GM21390 (cell line): ENCODE measurements at regions not wholly inside any gene's neighbourhood (a gene's known extent, or its start where the extent isn't known, plus 50 kb on each side); places are given as distances from the start of the nearest gene placed in this dataset.

ENCODE experiments used
- ATAC-seq: cut with Tn5 transposase; IDR thresholded peaks from one replicate; pipeline ENCODE4 v1.9.1; 2021; ENCODE audit not compliant: unreplicated experiment

DNA sequence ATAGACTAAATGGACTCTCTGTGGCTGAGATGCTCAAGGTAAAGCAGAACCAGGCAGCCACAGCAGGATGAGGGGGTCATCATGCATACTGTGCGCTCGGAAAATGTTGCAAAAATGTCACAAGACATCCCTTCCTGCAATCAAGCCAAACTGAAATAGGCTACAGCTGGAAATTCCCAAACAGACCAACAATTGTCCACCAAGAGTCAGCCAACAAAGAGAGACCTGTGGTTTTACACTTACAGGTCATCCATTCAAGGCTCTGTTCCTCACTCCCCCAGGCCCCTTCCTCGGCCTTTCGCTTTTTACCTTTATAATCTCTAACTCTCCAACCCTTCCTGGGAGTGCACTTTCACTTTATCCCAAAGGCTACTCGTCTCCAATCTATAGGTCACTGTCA is 1066.9 kb downstream of the TSN start:
- ATAC-seq: no peak

DNA sequence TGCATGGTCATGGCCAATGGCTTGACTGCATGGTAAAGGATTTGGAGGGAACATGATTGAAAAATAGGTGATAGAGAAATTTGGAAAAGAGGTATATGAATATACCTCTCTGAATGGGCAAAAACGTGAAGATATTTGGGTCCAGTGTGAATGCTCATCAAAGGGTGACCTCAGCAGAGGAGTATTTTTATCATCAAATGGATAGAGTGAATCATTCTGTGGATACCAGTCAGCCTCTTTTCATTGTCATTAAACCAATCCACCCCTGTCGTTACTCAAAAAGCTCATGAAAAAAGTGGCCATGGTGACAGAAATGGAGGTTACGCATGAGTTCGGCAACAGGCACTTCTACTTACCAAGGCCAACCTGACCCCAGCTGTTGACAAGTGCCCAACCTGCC is 1074.7 kb downstream of the TSN start:
- no peak for ATAC-seq

DNA sequence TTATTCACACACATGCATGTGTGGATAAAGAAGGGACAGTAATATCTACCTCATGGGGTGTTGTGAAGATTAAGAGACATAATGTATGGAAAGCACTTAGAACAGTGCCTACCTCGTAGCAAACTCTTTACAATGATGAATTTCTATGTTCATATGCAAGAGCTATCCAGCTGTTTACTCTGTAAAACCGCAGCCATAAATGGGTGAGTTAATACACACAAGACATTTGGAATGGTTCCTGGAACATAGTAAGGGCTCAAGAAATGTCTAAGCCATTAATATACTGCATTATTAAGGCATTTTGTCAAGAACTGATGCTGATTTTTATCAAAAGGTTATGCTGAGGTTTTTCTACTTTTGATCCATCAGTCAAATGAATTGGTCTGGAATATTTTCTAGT is 1076.2 kb downstream of the TSN start:
- no peak for ATAC-seq

DNA sequence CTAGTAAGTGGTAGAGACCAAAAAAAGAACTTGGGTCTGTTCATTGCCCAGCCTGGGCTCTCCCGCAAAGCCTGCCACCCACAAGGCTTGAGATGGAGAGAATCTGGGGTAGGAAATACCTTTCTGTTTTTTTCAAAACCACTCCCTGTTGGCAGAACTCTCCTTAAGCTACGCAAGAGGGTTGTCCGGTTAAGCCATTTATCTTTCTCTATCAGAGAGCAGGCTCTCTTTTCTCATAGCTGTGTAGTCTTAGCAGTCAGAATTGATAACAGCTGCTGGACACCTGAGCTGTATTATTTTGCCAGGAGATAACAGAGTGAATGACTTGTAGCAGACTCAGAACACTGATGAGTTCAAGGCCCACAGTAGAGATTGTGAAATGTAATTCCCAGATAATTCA is 1088.1 kb downstream of the TSN start:
- no peak for ATAC-seq

DNA sequence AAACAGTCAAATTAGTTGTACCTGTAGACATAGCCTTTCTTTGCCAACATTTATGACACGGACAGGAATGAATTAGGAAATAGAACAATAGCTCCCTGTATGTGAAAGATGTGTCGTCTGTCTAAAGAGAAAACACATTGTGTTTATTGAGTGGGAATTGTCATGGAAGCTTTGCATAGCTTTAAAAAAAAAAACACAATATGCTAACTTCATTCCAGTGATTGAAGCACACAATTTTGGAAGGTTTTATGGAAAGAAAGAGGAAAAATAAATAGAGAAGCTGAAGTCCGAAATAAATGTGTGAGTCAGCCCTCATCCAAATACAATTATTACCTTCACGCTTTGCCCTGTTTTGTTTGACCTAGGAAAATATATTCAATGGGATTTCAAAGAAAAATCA is 1095.7 kb downstream of the TSN start:
- ATAC-seq: no peak

DNA sequence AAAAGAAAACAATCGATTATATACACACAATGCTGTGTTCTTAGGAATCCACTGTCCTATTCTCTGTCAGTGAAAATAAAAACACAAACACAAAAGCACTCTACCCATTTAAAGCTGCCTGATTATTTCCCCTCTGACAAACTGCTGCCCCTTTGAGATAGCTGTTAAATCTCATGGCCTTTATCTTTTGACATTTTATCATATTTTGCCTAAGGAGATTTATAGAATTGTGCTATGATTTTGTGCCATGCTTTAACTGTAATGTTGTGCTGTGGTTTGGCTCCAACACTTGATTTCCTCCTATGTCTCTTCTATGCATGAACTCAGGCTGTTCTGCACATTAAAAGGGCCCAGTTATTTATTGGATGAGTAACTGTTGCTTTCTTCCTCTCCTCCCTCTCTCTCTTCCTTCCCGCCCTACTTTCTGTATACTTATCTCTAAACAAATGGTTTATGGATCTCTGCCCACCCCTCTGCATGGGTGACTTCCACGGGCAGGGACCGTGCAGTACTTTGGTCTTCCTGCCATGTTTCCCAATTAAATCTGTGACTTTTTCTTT is 1096.6 kb downstream of the TSN start:
- ATAC-seq: no peak

DNA sequence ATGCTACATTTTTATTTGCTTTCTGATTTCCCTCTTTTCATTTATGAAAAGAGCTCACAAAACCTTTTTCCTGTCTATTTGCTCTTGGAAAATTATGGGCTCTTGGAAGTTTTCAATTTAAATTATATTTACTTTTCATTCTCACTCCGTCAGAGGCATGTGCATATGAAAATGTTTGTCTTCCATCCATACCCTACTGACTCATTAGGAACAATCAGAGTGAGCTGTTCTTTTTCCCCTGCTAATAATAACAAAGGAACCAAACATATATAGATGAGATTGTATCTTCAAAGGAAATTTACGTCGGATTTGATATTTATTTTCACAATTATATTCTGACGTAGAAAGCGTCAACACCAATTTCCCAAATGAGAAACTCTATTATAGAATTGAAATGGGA is 1101.2 kb downstream of the TSN start:
- ATAC-seq: no peak

DNA sequence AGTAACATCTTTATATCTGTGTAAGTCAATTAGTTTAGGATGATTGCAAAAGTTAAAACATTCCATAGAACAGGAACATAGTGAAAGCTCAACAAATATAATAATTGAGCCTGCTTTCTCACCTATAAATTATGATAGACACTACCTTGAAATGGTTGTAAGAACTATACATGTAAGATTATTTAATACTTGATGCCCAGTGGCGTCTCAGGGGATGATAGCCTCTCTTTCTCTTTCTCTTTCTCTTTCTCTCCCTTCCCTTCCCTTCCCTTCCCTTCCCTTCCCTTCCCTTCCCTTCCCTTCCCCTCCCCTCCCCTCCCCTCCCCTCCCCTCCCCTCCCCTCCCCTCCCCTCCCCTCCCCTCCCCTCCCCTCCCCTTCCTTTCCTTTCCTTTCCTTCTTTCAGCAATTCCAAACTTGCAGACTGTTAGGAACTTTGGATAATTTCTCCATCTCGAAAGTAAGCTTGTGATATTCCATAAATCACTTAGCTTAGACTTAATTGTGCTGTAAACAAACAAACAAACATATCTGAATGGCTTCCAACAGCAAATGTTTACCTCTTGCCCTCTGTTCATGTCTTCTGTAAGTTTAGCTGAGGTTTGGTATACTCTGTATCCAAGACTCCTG is 1102.7 kb downstream of the TSN start:
- ATAC-seq: no peak

DNA sequence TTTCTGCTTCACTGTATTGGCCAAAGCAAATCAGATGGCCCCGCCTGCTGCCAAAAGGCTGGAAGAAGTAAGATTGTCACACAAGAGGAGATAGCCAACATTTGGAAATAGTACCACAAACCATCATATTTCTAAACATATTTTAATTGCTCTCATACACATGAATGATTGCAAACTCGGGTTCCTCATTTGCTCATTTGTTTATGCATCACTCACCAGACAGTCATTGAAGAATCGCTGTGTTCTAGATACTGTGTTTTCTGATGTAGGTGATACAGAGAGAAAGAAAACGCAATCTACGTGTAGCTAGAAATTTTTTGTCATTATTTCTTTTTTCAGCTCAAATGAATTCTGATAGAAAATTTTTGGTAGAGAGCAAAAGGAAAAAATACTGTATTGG is 1103.4 kb downstream of the TSN start:
- ATAC-seq: no peak

DNA sequence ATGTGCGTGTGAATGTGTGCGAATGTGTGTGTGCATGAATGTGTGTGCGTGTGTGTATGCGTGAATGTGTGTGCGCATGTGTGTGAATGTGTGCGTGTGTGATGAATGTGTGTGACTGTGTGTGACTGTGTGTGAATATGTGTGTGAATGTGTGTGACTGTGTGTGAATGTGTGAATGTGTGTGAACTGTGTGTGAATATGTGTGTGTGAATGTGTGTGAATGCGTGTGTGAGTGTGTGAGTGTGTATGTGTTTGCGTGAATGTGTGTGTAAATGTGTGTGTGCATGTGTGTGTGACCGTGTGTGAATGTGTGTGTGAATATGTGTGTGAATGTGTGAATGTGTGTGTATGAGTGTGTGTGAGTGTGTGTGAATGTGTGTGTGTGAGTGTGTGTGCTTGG is 1103.8 kb downstream of the TSN start:
- ATAC-seq: no peak

DNA sequence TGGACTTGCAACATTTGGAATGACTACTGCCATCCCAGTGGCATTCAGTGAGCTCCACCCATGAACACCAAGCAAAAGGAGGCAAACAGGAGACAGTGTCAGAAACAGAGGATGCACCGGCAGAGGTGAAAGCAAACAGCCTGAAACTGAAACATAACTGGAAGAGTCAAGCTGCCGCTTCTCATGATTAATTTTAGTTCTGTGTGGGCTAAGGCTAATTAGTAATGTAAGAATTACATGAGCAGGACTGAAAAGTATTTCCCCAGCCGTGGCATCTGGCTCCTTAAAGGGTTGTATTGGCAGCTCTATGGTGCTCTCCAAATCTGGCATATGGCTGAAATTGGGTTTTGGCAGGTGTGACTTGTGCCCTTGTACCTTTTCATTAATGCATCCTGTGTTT is 1108.1 kb downstream of the TSN start:
- no peak for ATAC-seq

DNA sequence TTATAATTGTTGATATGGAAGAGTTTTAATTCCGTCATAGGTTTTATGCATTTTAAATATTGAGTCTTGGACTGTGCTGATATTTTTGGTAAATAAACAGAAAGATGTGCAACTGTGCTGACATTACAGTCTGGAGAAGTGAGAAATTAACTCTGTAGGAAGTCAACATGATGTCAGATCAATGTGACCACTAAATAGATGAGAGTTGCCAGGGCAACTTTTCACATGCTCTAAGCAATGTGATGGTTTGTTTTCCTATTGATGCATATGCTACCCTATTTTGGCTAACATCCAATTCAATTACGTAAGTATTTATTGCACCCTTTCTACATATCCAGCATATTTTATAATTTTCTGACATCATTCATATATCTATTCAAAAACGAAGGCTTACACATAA is 1109.3 kb downstream of the TSN start:
- no peak for ATAC-seq

DNA sequence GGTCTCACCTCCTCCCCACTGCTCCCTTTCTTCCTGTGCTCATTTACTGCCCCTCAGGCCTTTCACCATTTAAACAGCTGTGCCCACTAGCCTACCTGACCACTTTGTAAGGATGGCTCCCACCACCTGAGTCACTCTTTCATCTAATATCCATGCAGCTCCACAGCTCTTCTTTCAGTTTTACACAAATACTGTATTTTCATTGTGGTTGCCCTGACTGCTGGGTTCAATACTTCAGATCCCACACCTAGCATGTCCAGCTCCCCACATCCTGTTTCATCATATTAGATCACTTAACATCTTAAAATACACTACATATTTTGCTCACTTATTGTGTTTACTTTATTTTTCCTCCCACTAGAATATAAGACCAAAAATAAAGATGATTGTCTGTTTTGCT is 1110.6 kb downstream of the TSN start:
- ATAC-seq: no peak

DNA sequence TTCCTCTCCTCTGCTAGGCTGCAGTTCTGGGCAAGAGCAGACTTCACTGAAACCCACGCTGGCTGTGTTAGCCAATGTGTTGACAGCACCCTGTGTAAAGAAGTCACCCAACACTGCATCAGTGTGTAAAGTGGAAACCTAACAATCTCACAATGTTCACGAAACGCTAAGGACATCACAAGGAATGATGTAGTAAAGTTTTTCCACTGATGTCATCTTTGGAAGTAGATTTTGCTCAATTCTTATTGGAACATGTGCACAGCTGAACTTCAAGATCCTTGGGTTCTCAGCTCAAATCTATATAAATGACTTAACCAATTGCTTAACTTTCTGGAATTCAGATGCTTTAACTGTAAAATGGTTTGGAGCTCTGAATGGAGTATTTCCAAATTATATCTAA is 1112.5 kb downstream of the TSN start:
- ATAC-seq: no peak

DNA sequence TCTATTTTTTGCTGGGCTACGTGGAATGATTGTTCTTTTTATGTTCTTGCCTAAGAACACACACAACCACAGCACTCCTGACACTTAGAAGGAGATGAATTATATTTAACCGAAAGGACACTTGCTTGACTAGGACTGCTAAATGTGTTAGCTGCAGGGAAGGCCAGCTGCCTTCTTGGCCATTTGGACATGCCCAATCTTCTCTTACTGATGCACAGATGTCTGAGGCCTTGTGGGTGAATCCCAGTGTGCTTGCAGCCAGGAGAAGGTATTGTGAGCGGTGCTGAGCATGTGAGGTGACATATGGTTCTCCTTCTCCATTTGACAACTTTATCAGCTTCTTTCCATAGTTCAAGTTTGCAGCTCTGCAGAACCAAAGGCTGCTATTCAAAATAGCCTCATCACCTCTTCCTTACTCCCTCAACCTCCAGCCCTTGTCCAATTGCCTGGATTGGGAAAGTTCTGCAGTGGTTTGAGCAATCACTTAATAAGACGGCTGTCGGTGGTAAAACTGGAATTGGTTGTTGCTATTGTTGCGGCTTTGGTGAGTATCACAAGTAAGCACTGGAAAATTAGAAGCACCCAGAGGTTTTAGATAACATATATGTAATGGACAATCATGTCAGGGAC is 1113.3 kb downstream of the TSN start:
- ATAC-seq: no peak

DNA sequence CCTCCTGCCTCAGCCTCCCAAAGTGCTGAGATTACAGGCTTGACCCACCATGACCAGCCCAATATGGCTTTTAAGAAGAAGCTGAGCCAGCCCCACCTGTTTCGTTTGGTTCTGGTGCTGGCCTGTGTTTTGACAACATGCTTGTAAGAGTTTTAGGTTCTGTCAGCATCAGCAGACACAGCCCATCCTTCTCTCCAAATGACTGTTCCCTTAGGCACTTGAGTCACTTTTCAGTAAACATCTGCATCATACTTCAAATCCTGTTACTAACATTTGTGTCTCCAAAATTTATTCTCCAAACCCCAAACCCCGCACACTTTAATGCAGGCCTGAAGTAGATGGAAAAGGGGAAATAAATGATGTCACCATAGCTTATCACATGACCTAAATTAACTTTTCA is 1118.5 kb downstream of the TSN start:
- ATAC-seq: no peak

DNA sequence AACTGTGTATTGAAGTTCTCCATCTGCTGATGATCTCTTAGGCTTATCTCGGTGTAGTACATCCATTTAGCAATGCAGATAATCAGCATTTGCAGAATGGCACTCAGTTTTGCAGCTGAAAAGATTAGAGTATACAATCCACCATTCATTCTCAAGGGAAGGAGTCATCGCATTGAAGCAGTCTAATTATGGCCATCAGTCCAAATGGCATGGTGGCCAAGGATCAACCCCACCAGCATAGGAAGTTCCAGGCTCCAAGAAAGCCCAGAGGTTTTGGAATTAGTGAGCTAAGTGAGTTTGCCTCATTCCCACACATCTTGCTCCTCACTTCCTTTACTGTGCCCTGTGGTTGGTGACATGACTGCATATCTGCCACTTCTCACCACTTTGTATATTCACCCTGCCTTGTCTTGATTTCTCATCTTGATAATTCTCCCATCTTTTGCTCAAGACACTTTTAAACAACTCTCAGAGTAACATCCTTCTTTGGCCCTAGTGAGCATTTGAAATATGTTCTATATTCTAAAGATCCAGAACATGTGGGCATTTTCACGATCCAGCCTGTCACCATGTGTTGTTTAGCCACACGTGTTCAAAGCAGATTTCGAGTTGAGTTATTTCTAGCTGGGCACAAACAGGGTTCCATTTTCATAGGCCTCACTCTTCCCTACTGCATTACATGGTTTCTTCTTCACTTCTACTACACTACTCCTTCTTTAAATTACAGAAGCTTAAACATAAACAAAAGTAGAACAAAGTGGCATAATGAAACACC is 1119.8 kb downstream of the TSN start:
- ATAC-seq: no peak

DNA sequence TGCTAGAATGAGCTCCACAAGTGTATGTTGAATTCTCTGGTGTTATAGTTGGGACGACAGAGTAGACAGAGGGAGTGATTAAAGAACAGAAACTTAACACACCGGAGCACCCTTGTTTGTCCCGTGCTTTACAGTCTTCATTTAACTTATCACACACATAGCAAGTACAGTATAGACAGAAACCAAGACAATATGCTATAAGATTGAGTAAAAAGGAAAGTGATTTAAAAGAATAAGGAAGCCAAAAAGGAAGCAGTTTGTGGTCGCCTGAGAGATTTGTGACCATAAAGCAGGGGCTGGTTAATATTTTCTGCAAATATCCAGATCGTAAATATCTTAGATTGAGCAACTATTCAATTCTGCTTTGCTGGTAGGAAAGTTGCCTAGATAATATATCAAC is 1128.4 kb downstream of the TSN start:
- ATAC-seq: no peak

DNA sequence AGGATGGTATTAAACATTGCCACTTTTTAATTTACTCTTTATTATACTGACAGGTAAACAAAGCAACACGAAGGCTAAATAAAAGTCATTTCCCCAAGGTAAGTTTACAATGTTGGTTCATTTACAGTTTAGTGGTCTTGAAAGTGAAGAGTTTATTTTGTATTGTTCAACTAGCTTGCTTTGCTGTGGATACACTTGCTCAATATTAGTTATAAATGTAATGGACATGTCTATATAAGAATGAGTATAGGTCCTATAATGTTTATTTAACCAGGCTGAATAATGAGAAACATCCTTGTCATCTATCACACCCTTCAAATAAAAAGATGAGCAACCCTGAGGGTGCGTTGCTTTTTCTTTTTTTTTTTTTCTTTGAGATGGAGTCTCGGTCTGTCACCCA is 1129.4 kb downstream of the TSN start:
- ATAC-seq: no peak

DNA sequence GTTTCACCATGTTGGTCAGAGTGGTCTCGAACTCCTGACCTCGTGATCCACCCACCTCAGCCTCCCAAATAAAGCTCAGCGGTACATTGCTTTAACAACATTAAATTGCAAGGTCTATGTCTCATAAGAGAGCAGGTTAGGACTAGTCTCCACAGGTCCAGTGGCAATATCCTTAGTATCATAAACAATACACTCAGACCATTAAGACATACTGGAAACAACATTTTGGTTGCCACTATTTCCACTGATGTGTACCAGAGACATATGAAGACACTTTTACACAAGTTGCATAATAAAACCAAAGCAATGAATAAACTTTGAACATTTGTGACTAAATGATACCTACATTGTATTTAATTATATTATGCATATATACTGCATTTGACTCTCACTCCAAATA is 1130.0 kb downstream of the TSN start:
- ATAC-seq: no peak

DNA sequence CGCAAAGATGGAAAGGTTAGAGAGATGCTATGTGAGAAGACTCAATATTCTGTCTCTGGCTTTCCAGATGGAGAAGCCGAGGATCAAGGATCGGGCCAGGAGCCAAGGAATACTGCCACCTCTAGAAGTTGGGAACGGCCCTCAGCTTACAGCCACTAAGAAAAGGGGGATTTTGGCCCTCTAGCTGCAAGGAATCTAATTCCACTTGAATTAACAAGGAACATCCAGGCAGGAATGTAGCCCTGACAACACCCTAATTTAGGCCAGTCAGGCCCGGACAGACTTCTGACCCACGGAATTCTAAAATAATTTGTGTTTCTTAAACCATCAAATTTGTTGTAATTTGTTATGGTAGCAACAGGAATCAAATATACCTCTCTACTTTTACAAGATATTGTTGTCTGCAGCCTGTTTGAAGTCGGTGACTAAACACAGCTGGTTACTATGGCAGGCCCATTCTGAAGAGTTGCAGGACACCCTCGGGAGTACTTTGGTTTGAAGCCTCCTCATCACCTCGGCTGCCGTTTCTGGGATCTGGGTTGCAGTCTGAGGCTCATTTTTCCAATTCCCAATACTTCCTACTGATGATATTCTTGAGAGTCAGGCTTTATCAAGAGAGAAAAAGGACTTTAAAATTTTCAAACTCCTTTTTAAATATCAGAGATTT is 1131.2 kb downstream of the TSN start:
- no peak for ATAC-seq

DNA sequence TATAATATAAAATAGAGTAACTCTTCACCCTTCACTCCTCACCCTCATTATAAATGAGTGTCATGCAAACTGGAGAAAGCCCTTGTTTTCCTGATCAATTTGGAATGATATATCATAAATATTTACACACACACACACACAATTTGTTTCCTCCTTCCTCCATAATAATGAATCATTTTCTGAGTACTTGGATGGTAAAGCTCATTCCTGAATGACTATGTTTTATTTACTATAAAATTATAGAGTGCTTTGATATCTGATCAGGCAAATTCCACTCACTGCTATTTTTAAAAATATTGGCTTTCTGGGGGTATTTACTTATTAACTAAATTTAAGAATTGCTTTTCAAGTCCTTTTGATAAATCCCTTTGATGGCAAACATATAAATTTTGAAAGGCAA is 1125.5 kb upstream of the CNTNAP5 start:
- ATAC-seq: no peak
